SK-N-SH (cell line): ENCODE measurements at regions not wholly inside any gene's neighbourhood (a gene's known extent, or its start where the extent isn't known, plus 50 kb on each side); places are given as distances from the start of the nearest gene placed in this dataset.

Experiments
- CTCF ChIA-PET: fragments of 300-600, 350-600 bp; formaldehyde crosslinking; extraction: SDS; loops from one replicate; lab custom pipeline; 2021; lab: Yijun Ruan, JAX
- POLR2A ChIA-PET: fragments of 350-600 bp; sonication (Branson Sonifier 250); formaldehyde crosslinking; extraction: SDS; loops from one replicate; lab custom pipeline; 2020; ENCODE audit warnings: antibody characterized with exemption, inconsistent platforms; lab: Yijun Ruan, JAX
- DNase-seq: peaks from one replicate; pipeline ENCODE4 v3.0.0; 2012
- H2AFZ ChIP-seq: fragments of 200-600 bp; sonication (generic); 2 replicates; pipeline ENCODE4 v1.8.1; 2016; ENCODE audit warnings: antibody characterized with exemption, mild to moderate bottlenecking, low read depth
- H3F3A ChIP-seq: fragments of 200-600 bp; sonication (generic); replicated peaks from 2 replicates; pipeline ENCODE3; 2016; ENCODE audit warnings: antibody characterized with exemption, mild to moderate bottlenecking; ENCODE audit not compliant: insufficient read depth
- H3K27ac ChIP-seq, 2 experiments: fragments of 200-500 bp in 1 of 2; fragments of 200-600 bp in 1 of 2; sonication (Bioruptor generic) in 1 of 2; sonication (generic), shearing (Covaris generic) in 1 of 2; 2 replicates each; pipeline versions ENCODE4 v1.5.1 to v1.6.1; 2014 to 2016; ENCODE audit warnings: low read depth in 2 of 2, inconsistent platforms in 1 of 2, low read length in 1 of 2, mild to moderate bottlenecking in 1 of 2, mixed read lengths in 1 of 2
- H3K27me3 ChIP-seq: fragments of 200-600 bp; sonication (generic), shearing (Covaris generic); 2 replicates; pipeline ENCODE4 v1.6.1; 2016; ENCODE audit warnings: mixed run types; ENCODE audit not compliant: insufficient read depth
- H3K36me3 ChIP-seq, 2 experiments: fragments of 200-500 bp in 1 of 2; fragments of 200-600 bp in 1 of 2; sonication (Bioruptor generic) in 1 of 2; sonication (generic) in 1 of 2; replicated peaks in 1 of 2; 2 replicates each; pipeline versions ENCODE3 to v1.5.1; 2014 to 2016; ENCODE audit warnings: low read length in 1 of 2, mild to moderate bottlenecking in 1 of 2; ENCODE audit not compliant: insufficient read depth in 2 of 2, control insufficient read depth in 1 of 2
- H3K4me1 ChIP-seq, 2 experiments: fragments of 200-500 bp in 1 of 2; fragments of 200-600 bp in 1 of 2; sonication (Bioruptor generic) in 1 of 2; sonication (generic), shearing (Covaris generic) in 1 of 2; 2 replicates each; pipeline versions ENCODE4 v1.5.1 to v1.6.1; 2014 to 2016; ENCODE audit warnings: low read depth in 1 of 2, low read length in 1 of 2, mixed run types in 1 of 2; ENCODE audit not compliant: insufficient read depth in 2 of 2, control insufficient read depth in 1 of 2
- H3K4me2 ChIP-seq: fragments of 200-600 bp; sonication (generic), shearing (Covaris generic); 2 replicates; pipeline ENCODE4 v1.6.1; 2017; ENCODE audit warnings: mixed run types
- H3K4me3 ChIP-seq, 2 experiments: fragments of 200-500 bp in 1 of 2; fragments of 200-600 bp in 1 of 2; sonication (Bioruptor generic) in 1 of 2; sonication (generic), shearing (Covaris generic) in 1 of 2; 2 replicates each; pipeline versions ENCODE4 v1.5.1 to v1.8.1; 2014 to 2016; ENCODE audit warnings: low read depth in 2 of 2, inconsistent platforms in 1 of 2, low read length in 1 of 2, mild to moderate bottlenecking in 1 of 2, mixed read lengths in 1 of 2, moderate library complexity in 1 of 2
- H3K79me2 ChIP-seq: fragments of 200-600 bp; sonication (generic); 2 replicates; pipeline ENCODE4 v1.8.1; 2017; ENCODE audit warnings: mild to moderate bottlenecking; ENCODE audit not compliant: insufficient read depth
- H3K9ac ChIP-seq: fragments of 200-600 bp; sonication (generic); 2 replicates; pipeline ENCODE4 v1.6.1; 2017; ENCODE audit warnings: mixed run types
- H3K9me2 ChIP-seq: fragments of 200-600 bp; sonication (generic); 2 replicates; pipeline ENCODE4 v1.6.1; 2017; ENCODE audit warnings: mixed run types
- H3K9me3 ChIP-seq: fragments of 200-600 bp; sonication (generic); 2 replicates; pipeline ENCODE4 v1.6.1; 2017; ENCODE audit warnings: mixed run types, mild to moderate bottlenecking, moderate library complexity
- H4K20me1 ChIP-seq: fragments of 200-600 bp; sonication (generic); 2 replicates; pipeline ENCODE4 v1.6.1; 2017; ENCODE audit warnings: mild to moderate bottlenecking, mixed run types; ENCODE audit not compliant: insufficient read depth
- CHD2 ChIP-seq: fragments of 150-350 bp; IDR thresholded peaks from 2 replicates; pipeline ENCODE4 v1.6.1; 2018; ENCODE audit warnings: low read length; ENCODE audit not compliant: partially characterized antibody
- EZH2phosphoT487 ChIP-seq: fragments of 200-600 bp; sonication (generic); IDR thresholded peaks from 2 replicates; pipeline ENCODE4 v1.6.1; 2017; ENCODE audit warnings: low read depth, mixed run types, mild to moderate bottlenecking, antibody characterized with exemption, moderate library complexity, borderline replicate concordance
- FOSL2 ChIP-seq: IDR thresholded peaks from 2 replicates; pipeline ENCODE4 v1.4.0; 2012; ENCODE audit warnings: low read depth, mild to moderate bottlenecking, moderate library complexity, borderline replicate concordance
- FOXJ3 ChIP-seq: sonication (generic); formaldehyde crosslinking; IDR thresholded peaks from 2 replicates; pipeline ENCODE4 v1.5.1; 2020; ENCODE audit warnings: mild to moderate bottlenecking, missing genetic modification reagents
- FOXM1 ChIP-seq: IDR thresholded peaks from 2 replicates; pipeline ENCODE4 v1.4.0; 2012; ENCODE audit warnings: low read depth, mild to moderate bottlenecking
- GATA2 ChIP-seq: sonication (generic); formaldehyde crosslinking; IDR thresholded peaks from 2 replicates; pipeline ENCODE4 v1.5.0; 2020; ENCODE audit warnings: mild to moderate bottlenecking, missing genetic modification reagents
- JUND ChIP-seq: IDR thresholded peaks from 2 replicates; pipeline ENCODE4 v1.4.0; 2012
- NRF1 ChIP-seq: IDR thresholded peaks from 2 replicates; pipeline ENCODE4 v1.6.1; 2012; ENCODE audit warnings: low read depth, mild to moderate bottlenecking, low read length
- PBX3 ChIP-seq: IDR thresholded peaks from 2 replicates; pipeline ENCODE4; 2012
- RAD21 ChIP-seq: IDR thresholded peaks from 2 replicates; pipeline ENCODE4 v1.6.1; 2012; ENCODE audit warnings: mild to moderate bottlenecking, low read length
- RFX5 ChIP-seq: IDR thresholded peaks from 2 replicates; pipeline ENCODE4 v1.6.1; 2012; ENCODE audit warnings: mild to moderate bottlenecking, improper control_type of control experiment, low read length
- RXRA ChIP-seq: IDR thresholded peaks from 2 replicates; pipeline ENCODE4 v1.4.0; 2012; ENCODE audit warnings: low read depth, mild to moderate bottlenecking, borderline replicate concordance
- SIN3A ChIP-seq: IDR thresholded peaks from 2 replicates; pipeline ENCODE4 v1.6.1; 2012; ENCODE audit warnings: low read depth, mild to moderate bottlenecking, low read length, moderate library complexity, borderline replicate concordance
- SMC3 ChIP-seq: IDR thresholded peaks from 2 replicates; pipeline ENCODE4 v1.6.1; 2012; ENCODE audit warnings: low read depth, low read length, improper control_type of control experiment
- TAF1 ChIP-seq: IDR thresholded peaks from 2 replicates; pipeline ENCODE4 v1.6.1; 2012; ENCODE audit warnings: low read depth, mild to moderate bottlenecking, low read length, moderate library complexity, borderline replicate concordance
- TCF12 ChIP-seq: IDR thresholded peaks from 2 replicates; pipeline ENCODE4 v1.4.0; 2012
- YY1 ChIP-seq: IDR thresholded peaks from 2 replicates; pipeline ENCODE4 v1.4.0; 2012; ENCODE audit warnings: low read depth, mild to moderate bottlenecking
- WGBS: methylation state at CpG from one replicate; pipeline ENCODE4 v1.1.6; 2017; ENCODE audit warnings: low lambda C conversion rate; 5-methylcytosine and 5-hydroxymethylcytosine counted together
- TF ChIP-seq, protein P1 (sequence below): IDR thresholded peaks from 2 replicates; pipeline ENCODE4 v1.4.0; 2012; ENCODE audit warnings: low read depth, borderline replicate concordance
- TF ChIP-seq, protein P2 (sequence below): IDR thresholded peaks from 2 replicates; pipeline ENCODE4 v1.4.0; 2012; ENCODE audit warnings: low read depth
- TF ChIP-seq, protein P3 (sequence below): IDR thresholded peaks from 2 replicates; pipeline ENCODE4 v1.6.1; 2012; ENCODE audit warnings: mild to moderate bottlenecking, low read depth, low read length, moderate library complexity

GRCh38 chr1:170836141-170836540 lies 99.2 kb upstream of the MROH9 start:
- Histone ChIP-seq H3K27me3 (no peaks in the 10 kb centered on the region), H3K4me3 (no peak overlapping the region), H3K79me2 (no peaks in the 10 kb centered on the region), H3K9me2 (no peaks in the 10 kb centered on the region), H3F3A (peaks cover 11% of the 10 kb centered on the region), H3K36me3 (peaks cover 0 to 4% of the 10 kb centered on the region in 2 experiments), H3K27ac (no peak overlapping the region), H3K4me2 (no peak overlapping the region), H4K20me1 (no peaks in the 10 kb centered on the region), H2AFZ (no peak overlapping the region)
- DNase-seq: no peak
- ChIA-PET POLR2A (no interaction called here), CTCF (no interaction called here)
- no peak for TF ChIP-seq EZH2phosphoT487
- TF ChIP-seq PBX3: peak; percentile 34; the same call in 1 of the 2 replicates
- no peak for TF ChIP-seq TCF12
- no peak for TF ChIP-seq SMC3
- peak; percentile 44; the same call in 1 of the 2 replicates for TF ChIP-seq FOSL2
- no peak for TF ChIP-seq CHD2
- TF ChIP-seq JUND: peak; percentile 39; the same call in 1 of the 2 replicates
- TF ChIP-seq, protein P1, sequence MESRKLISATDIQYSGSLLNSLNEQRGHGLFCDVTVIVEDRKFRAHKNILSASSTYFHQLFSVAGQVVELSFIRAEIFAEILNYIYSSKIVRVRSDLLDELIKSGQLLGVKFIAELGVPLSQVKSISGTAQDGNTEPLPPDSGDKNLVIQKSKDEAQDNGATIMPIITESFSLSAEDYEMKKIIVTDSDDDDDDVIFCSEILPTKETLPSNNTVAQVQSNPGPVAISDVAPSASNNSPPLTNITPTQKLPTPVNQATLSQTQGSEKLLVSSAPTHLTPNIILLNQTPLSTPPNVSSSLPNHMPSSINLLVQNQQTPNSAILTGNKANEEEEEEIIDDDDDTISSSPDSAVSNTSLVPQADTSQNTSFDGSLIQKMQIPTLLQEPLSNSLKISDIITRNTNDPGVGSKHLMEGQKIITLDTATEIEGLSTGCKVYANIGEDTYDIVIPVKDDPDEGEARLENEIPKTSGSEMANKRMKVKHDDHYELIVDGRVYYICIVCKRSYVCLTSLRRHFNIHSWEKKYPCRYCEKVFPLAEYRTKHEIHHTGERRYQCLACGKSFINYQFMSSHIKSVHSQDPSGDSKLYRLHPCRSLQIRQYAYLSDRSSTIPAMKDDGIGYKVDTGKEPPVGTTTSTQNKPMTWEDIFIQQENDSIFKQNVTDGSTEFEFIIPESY: no peak
- TF ChIP-seq RAD21: no peak
- TF ChIP-seq, all 33 proteins: peak for 3
- Histone ChIP-seq H3K9me3 (no peaks in the 10 kb centered on the region), H3K4me1 (no peaks in the 10 kb centered on the region), H3K9ac (no peak overlapping the region)

DNA sequence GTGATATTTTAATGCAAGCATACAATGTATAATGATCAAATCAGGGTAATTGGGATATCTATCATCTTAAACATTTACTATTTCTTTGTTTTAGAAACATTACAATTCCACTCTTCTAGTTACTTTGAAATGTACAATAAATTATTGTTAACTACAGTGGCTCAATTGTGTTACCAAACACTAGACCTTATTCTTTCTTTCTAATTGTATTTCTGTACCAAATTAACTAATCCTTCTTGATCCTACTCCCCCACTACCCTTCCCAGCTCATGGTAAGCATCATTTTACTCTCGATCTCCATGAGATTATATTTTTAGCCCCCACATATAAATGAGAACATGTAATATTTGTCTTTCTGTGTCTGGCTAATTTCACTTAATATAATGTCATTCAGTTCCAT lies 95.0 kb upstream of the MROH9 start:
- TF ChIP-seq TCF12: no peak
- TF ChIP-seq NRF1: no peak
- TF ChIP-seq, protein P2, sequence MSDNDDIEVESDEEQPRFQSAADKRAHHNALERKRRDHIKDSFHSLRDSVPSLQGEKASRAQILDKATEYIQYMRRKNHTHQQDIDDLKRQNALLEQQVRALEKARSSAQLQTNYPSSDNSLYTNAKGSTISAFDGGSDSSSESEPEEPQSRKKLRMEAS: no peak
- no peak for TF ChIP-seq FOXJ3 (CRISPR knock-in tag)
- TF ChIP-seq CHD2: no peak
- TF ChIP-seq TAF1: no peak
- no peak for TF ChIP-seq YY1
- TF ChIP-seq GATA2: no peak
- no peak for TF ChIP-seq FOXM1
- TF ChIP-seq SIN3A: no peak
- no peak for TF ChIP-seq RFX5
- TF ChIP-seq, protein P3, sequence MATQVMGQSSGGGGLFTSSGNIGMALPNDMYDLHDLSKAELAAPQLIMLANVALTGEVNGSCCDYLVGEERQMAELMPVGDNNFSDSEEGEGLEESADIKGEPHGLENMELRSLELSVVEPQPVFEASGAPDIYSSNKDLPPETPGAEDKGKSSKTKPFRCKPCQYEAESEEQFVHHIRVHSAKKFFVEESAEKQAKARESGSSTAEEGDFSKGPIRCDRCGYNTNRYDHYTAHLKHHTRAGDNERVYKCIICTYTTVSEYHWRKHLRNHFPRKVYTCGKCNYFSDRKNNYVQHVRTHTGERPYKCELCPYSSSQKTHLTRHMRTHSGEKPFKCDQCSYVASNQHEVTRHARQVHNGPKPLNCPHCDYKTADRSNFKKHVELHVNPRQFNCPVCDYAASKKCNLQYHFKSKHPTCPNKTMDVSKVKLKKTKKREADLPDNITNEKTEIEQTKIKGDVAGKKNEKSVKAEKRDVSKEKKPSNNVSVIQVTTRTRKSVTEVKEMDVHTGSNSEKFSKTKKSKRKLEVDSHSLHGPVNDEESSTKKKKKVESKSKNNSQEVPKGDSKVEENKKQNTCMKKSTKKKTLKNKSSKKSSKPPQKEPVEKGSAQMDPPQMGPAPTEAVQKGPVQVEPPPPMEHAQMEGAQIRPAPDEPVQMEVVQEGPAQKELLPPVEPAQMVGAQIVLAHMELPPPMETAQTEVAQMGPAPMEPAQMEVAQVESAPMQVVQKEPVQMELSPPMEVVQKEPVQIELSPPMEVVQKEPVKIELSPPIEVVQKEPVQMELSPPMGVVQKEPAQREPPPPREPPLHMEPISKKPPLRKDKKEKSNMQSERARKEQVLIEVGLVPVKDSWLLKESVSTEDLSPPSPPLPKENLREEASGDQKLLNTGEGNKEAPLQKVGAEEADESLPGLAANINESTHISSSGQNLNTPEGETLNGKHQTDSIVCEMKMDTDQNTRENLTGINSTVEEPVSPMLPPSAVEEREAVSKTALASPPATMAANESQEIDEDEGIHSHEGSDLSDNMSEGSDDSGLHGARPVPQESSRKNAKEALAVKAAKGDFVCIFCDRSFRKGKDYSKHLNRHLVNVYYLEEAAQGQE: no peak
- TF ChIP-seq EZH2phosphoT487: no peak
- TF ChIP-seq JUND: no peak
- TF ChIP-seq RXRA: no peak
- Histone ChIP-seq H3K36me3 (peaks cover 0 to 4% of the 10 kb centered on the region in 2 experiments), H3K9me2 (no peaks in the 10 kb centered on the region), H3K9ac (no peak overlapping the region), H3K4me2 (no peak overlapping the region), H3K9me3 (no peaks in the 10 kb centered on the region), H3K27ac (no peak overlapping the region), H2AFZ (0 out of 2 replicates have a peak overlapping the region, but pooled peaks have one; percentile 0), H3K79me2 (no peaks in the 10 kb centered on the region), H3K4me3 (no peak overlapping the region), H4K20me1 (no peaks in the 10 kb centered on the region), H3F3A (peaks cover 11% of the 10 kb centered on the region), H3K4me1 (no peaks in the 10 kb centered on the region), H3K27me3 (no peaks in the 10 kb centered on the region)
- POLR2A ChIA-PET: no interaction called here
- WGBS: 27% methylated on average over 1 of the region's 1 CpG
- no peak for DNase-seq
- CTCF ChIA-PET: no interaction called here
